ENCODE measurements at regions not wholly inside any gene's neighbourhood (a gene's known extent, or its start where the extent isn't known, plus 50 kb on each side); places are given as distances from the start of the nearest gene placed in this dataset.
"Not testable (repeated sequence)": the region's sequence is repeated elsewhere in the genome, so short reads cannot be mapped to it uniquely, and the experiment has no call there.

- not testable (repeated sequence) for H3K36me3 ChIP-seq (ENCODE audit: control insufficient read depth, insufficient read depth, low read length); H3K9me3 ChIP-seq (ENCODE audit: control insufficient read depth, insufficient read depth, low read depth, low read length); H3K27me3 ChIP-seq (ENCODE audit: control insufficient read depth, insufficient read depth, low read length); H3K27ac ChIP-seq (ENCODE audit: low read depth, low read length); H3K4me1 ChIP-seq (ENCODE audit: control insufficient read depth, insufficient read depth, low read length); H3K9ac ChIP-seq (ENCODE audit: low read length); H3K4me3 ChIP-seq (ENCODE audit: low read depth, low read length)
Observed at GRCh38 chr4:189610571-189610970, 330.1 kb upstream of the FRG1 start.

GRCh38 chr4:189613207-189613606 lies 327.5 kb upstream of the FRG1 start:
- Histone ChIP-seq H3K27me3 (ENCODE audit: control insufficient read depth, insufficient read depth, low read length) (no peaks in the 10 kb centered on the region), H3K27ac (ENCODE audit: low read depth, low read length) (no peak overlapping the region), H3K4me1 (ENCODE audit: control insufficient read depth, insufficient read depth, low read length) (no peaks in the 10 kb centered on the region), H3K9ac (ENCODE audit: low read length) (no peak overlapping the region), H3K9me3 (ENCODE audit: control insufficient read depth, insufficient read depth, low read depth, low read length) (peaks cover 11% of the 10 kb centered on the region), H3K36me3 (ENCODE audit: control insufficient read depth, insufficient read depth, low read length) (no peaks in the 10 kb centered on the region), H3K4me3 (ENCODE audit: low read depth, low read length) (no peak overlapping the region)

GRCh38 chr4:189615217-189615663 lies 325.4 kb upstream of the FRG1 start:
- Histone ChIP-seq H3K36me3 (ENCODE audit: control insufficient read depth, insufficient read depth, low read length) (no peaks in the 10 kb centered on the region), H3K9me3 (ENCODE audit: control insufficient read depth, insufficient read depth, low read depth, low read length) (peaks cover 11% of the 10 kb centered on the region), H3K4me3 (ENCODE audit: low read depth, low read length) (no peak overlapping the region), H3K27ac (ENCODE audit: low read depth, low read length) (no peak overlapping the region), H3K4me1 (ENCODE audit: control insufficient read depth, insufficient read depth, low read length) (no peaks in the 10 kb centered on the region), H3K27me3 (ENCODE audit: control insufficient read depth, insufficient read depth, low read length) (no peaks in the 10 kb centered on the region), H3K9ac (ENCODE audit: low read length) (no peak overlapping the region)

GRCh38 chr4:189617741-189618140 lies 322.9 kb upstream of the FRG1 start:
- not testable (repeated sequence) for H3K4me1 ChIP-seq (ENCODE audit: control insufficient read depth, insufficient read depth, low read length); H3K27ac ChIP-seq (ENCODE audit: low read depth, low read length); H3K27me3 ChIP-seq (ENCODE audit: control insufficient read depth, insufficient read depth, low read length); H3K36me3 ChIP-seq (ENCODE audit: control insufficient read depth, insufficient read depth, low read length); H3K9ac ChIP-seq (ENCODE audit: low read length); H3K4me3 ChIP-seq (ENCODE audit: low read depth, low read length)
- peaks cover 11% of the 10 kb centered on the region for H3K9me3 ChIP-seq (ENCODE audit: control insufficient read depth, insufficient read depth, low read depth, low read length)

- H3K27ac ChIP-seq (ENCODE audit: low read depth, low read length); H3K9me3 ChIP-seq (ENCODE audit: control insufficient read depth, insufficient read depth, low read depth, low read length); H3K9ac ChIP-seq (ENCODE audit: low read length); H3K36me3 ChIP-seq (ENCODE audit: control insufficient read depth, insufficient read depth, low read length); H3K4me1 ChIP-seq (ENCODE audit: control insufficient read depth, insufficient read depth, low read length); H3K27me3 ChIP-seq (ENCODE audit: control insufficient read depth, insufficient read depth, low read length); H3K4me3 ChIP-seq (ENCODE audit: low read depth, low read length): not testable (repeated sequence)
Observed at GRCh38 chr4:189619441-189620250, 321.0 kb upstream of the FRG1 start.

GRCh38 chr4:189622574-189622973 lies 318.1 kb upstream of the FRG1 start:
- not testable (repeated sequence) for H3K9me3 ChIP-seq (ENCODE audit: control insufficient read depth, insufficient read depth, low read depth, low read length); H3K4me3 ChIP-seq (ENCODE audit: low read depth, low read length); H3K4me1 ChIP-seq (ENCODE audit: control insufficient read depth, insufficient read depth, low read length); H3K27me3 ChIP-seq (ENCODE audit: control insufficient read depth, insufficient read depth, low read length); H3K36me3 ChIP-seq (ENCODE audit: control insufficient read depth, insufficient read depth, low read length); H3K9ac ChIP-seq (ENCODE audit: low read length); H3K27ac ChIP-seq (ENCODE audit: low read depth, low read length)

- not testable (repeated sequence) for H3K4me1 ChIP-seq (ENCODE audit: control insufficient read depth, insufficient read depth, low read length); H3K27me3 ChIP-seq (ENCODE audit: control insufficient read depth, insufficient read depth, low read length); H3K9ac ChIP-seq (ENCODE audit: low read length); H3K9me3 ChIP-seq (ENCODE audit: control insufficient read depth, insufficient read depth, low read depth, low read length); H3K36me3 ChIP-seq (ENCODE audit: control insufficient read depth, insufficient read depth, low read length); H3K27ac ChIP-seq (ENCODE audit: low read depth, low read length); H3K4me3 ChIP-seq (ENCODE audit: low read depth, low read length)
Observed at GRCh38 chr4:189627041-189627440, 313.6 kb upstream of the FRG1 start.

- not testable (repeated sequence) for H3K9me3 ChIP-seq (ENCODE audit: control insufficient read depth, insufficient read depth, low read depth, low read length); H3K36me3 ChIP-seq (ENCODE audit: control insufficient read depth, insufficient read depth, low read length); H3K27ac ChIP-seq (ENCODE audit: low read depth, low read length); H3K9ac ChIP-seq (ENCODE audit: low read length); H3K27me3 ChIP-seq (ENCODE audit: control insufficient read depth, insufficient read depth, low read length); H3K4me1 ChIP-seq (ENCODE audit: control insufficient read depth, insufficient read depth, low read length); H3K4me3 ChIP-seq (ENCODE audit: low read depth, low read length)
Observed at GRCh38 chr4:189629733-189630132, 310.9 kb upstream of the FRG1 start.

- H3K27me3 ChIP-seq (ENCODE audit: control insufficient read depth, insufficient read depth, low read length); H3K27ac ChIP-seq (ENCODE audit: low read depth, low read length); H3K4me1 ChIP-seq (ENCODE audit: control insufficient read depth, insufficient read depth, low read length); H3K9me3 ChIP-seq (ENCODE audit: control insufficient read depth, insufficient read depth, low read depth, low read length); H3K9ac ChIP-seq (ENCODE audit: low read length); H3K4me3 ChIP-seq (ENCODE audit: low read depth, low read length); H3K36me3 ChIP-seq (ENCODE audit: control insufficient read depth, insufficient read depth, low read length): not testable (repeated sequence)
Observed at GRCh38 chr4:189630913-189631567, 309.6 kb upstream of the FRG1 start.

- H3K27ac ChIP-seq (ENCODE audit: low read depth, low read length); H3K4me1 ChIP-seq (ENCODE audit: control insufficient read depth, insufficient read depth, low read length); H3K9ac ChIP-seq (ENCODE audit: low read length); H3K4me3 ChIP-seq (ENCODE audit: low read depth, low read length); H3K9me3 ChIP-seq (ENCODE audit: control insufficient read depth, insufficient read depth, low read depth, low read length); H3K36me3 ChIP-seq (ENCODE audit: control insufficient read depth, insufficient read depth, low read length); H3K27me3 ChIP-seq (ENCODE audit: control insufficient read depth, insufficient read depth, low read length): not testable (repeated sequence)
Observed at GRCh38 chr4:189631568-189631916, 309.1 kb upstream of the FRG1 start.

GRCh38 chr4:189650436-189650835 lies 290.2 kb upstream of the FRG1 start:
- H3K27me3 ChIP-seq (ENCODE audit: control insufficient read depth, insufficient read depth, low read length); H3K9me3 ChIP-seq (ENCODE audit: control insufficient read depth, insufficient read depth, low read depth, low read length); H3K27ac ChIP-seq (ENCODE audit: low read depth, low read length); H3K9ac ChIP-seq (ENCODE audit: low read length); H3K36me3 ChIP-seq (ENCODE audit: control insufficient read depth, insufficient read depth, low read length); H3K4me1 ChIP-seq (ENCODE audit: control insufficient read depth, insufficient read depth, low read length); H3K4me3 ChIP-seq (ENCODE audit: low read depth, low read length): not testable (repeated sequence)
